CD4-positive, alpha-beta T cell treated with Interleukin-1 beta for 1 hour (primary cell): ENCODE measurements at regions not wholly inside any gene's neighbourhood (a gene's known extent, or its start where the extent isn't known, plus 50 kb on each side); places are given as distances from the start of the nearest gene placed in this dataset.

Experiments
- DNase-seq, 2 donors: peaks; one replicate each; pipeline ENCODE4 v3.0.0-alpha.2; 2020 to 2022

GRCh38 chr1:14513111-14513510 lies 85.4 kb upstream of the KAZN start:
- no peak for DNase-seq

- no peak for DNase-seq
These were observed 83.7 kb upstream of the KAZN start for GRCh38 chr1:14514739-14515138.

DNA sequence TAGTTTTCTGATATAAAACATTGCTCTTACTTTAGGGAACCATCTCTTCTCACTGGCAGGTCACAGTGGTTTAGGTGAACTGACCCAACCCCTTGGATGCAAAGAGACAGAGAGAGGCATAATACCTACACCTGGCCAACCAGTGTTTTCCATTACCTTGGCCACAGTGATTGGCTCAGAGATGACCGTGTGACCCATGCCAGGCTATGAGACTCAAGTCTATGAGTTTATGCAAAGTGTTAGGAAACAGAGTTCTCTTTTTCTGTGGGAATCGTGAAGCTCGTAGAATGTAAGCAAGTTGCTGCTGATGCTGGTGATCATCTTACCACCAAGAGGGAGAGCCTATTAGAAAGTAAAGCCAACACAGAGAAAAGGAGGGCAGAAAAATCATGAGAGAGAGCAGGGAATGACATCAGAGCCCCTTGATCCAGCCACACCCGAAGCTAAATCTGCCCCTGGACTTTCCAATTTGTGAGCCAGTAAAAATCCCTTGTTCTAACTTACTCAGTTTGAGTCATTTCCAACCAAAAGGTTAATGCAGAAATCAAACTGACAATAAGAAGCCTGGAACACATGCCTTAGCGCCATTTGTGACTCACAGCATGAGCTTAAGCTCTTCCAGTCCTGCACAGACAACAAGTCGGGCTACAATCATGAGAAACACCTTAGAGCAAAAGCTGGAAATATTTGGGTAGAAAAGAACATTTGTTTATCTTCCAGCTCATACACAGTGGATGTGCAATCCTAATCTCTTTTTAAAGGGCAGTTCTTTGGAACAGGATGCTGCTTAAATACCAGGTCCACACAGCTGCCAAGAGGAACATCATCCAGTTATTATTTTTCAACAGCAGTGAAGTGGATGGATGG lies 81.3 kb upstream of the KAZN start:
- no peak for DNase-seq

- no peak for DNase-seq
These were observed 80.7 kb upstream of the KAZN start for GRCh38 chr1:14517841-14518180.

GRCh38 chr1:14519976-14520375 lies 78.5 kb upstream of the KAZN start:
- DNase-seq = no peak

DNA sequence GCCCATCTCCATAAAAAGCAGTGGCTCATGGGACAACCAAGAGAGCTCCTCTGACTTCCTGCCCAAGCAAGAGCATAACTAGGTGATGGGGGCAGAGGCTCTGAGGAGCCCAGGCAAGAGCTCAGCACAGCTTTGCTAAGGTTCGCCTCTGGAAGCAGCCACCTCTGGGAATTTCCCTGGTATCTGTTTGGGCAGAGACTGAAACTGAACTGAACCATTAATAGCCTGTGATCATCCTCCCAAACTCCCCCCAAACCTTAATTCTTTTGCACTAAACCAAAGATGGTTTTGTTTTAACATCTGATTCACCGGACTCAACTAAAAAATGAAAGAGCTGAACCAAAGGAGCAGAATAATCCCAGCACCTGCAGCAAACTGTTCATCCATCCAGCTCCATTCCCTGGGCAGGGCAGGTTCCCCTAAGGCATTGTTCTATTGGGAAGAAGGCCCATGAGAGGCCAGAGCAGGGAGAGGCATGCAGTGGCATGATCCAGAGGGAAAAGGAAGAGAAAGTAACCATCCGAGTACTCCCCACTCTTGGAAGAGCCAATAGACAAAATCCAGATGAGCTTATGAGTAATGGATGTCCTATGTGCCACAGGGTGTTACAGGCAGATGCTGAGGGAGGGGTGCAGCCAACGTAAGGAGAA lies 77.8 kb upstream of the KAZN start:
- DNase-seq = no peak

- no peak for DNase-seq
These were observed 76.9 kb upstream of the KAZN start for GRCh38 chr1:14521622-14522021.

GRCh38 chr1:14522077-14522925 lies 76.2 kb upstream of the KAZN start:
- DNase-seq = no peak

- no peak for DNase-seq
These were observed 75.6 kb upstream of the KAZN start for GRCh38 chr1:14522926-14523241.

DNA sequence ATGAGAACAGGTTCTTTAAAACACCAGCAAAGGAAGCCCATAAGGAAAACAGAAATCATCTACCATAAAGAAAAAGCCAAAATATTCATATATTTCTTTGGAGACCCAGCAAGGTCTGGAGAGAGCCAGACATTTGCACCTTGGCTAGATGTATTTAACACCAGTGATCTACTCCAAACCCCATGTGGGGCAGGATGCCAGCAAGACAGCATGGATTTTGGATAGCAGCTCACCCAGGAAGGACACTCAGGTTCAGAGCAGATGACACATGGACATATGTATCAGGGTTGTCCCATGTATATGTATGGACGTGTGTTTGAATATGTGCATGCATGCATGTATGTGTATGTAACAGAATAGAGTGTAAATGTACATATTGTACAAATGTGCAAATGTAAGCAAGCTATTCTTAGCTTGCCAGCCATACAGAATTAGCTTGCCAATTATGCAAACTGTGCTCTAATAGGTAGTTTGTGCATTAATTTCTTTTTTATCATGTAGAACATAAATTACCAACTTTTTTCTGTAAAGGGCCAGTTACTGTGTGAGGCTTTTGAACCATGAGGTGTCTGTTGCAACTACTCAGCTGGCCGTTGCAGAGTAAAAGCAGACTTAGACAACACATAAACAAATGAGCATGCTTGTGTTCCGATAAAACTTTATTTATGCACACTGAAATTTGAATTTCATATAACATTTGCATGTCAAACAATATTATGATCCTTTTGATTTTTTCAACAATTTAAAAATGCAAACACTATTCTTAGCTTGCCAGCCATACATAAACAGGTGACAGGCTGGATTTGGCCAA lies 73.5 kb upstream of the KAZN start:
- DNase-seq = no peak

- no peak for DNase-seq
These were observed 69.0 kb upstream of the KAZN start for GRCh38 chr1:14529475-14529874.

DNA sequence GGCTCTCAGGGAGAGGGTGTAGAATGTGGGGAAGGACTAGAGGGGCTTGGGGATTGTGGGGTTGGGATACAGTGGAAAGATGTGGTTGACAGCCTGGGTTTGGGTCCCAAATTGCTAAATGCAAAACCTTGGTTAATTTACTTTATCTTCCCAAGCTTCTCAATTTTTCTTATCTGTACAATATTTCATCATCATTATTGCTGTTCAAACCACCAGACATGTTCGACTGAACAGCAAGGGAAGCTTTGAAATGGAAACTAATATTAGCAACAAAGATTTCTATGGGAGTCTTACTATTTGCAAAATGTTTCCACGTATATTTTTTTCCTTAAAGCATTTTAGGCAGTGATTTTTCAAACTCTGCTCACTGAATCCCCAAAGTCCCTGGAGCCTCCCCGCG lies 67.0 kb upstream of the KAZN start:
- DNase-seq = no peak

DNA sequence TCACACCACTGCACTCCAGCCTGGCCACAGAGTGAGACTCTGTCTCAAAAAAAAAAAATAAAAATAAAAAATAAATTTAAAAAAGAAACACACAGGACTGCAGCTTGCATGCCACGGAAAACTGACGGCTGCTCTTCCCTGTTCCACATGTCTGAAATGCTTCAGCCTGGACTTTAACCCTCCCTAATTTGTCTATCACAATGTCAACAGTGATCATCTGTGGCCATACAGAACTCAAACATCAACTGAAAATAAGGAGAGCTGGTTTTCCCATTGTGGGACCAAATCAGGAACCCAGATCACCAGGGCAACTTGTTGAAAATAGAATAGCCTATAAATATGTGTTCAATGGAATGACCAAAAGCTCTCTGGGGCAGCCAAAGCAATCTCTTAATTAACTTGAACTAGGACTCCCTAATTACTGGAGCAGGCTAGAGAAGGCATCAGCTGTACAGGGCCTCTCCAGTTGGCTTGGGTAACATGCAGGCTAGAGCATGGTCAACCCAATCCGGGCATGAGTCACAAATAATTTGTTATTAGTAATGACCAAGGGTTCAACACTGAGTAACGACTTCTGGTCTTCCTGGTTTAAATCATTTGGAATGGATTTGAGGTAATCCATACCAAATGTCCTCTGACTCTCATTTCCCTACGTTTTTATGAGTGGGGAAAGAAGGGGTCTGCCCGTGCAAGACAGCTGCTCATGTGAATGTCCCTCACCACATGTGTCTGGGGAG lies 62.7 kb upstream of the KAZN start:
- DNase-seq = no peak

GRCh38 chr1:14538335-14538734 lies 60.1 kb upstream of the KAZN start:
- DNase-seq = no peak

DNA sequence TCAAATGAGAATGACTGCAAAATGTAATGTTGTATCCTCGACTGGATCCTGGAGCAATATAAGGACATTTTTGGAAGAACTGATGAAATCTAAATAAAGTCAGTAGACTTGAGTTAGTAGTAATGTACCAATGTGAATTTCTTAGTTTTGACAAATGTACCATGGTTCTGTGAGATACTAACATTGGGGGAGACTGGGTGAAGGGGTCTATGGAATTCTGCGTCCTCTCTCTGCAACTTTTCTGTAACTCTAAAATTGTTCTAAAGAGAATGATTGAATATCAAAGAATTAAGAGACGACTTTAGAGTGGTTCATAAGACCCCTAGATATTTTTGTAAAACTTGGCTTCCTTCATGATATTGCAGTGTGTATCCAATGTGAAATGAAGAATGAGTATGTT lies 59.2 kb upstream of the KAZN start:
- no peak for DNase-seq

- DNase-seq = no peak
These were observed 58.4 kb upstream of the KAZN start for GRCh38 chr1:14539953-14540563.

DNA sequence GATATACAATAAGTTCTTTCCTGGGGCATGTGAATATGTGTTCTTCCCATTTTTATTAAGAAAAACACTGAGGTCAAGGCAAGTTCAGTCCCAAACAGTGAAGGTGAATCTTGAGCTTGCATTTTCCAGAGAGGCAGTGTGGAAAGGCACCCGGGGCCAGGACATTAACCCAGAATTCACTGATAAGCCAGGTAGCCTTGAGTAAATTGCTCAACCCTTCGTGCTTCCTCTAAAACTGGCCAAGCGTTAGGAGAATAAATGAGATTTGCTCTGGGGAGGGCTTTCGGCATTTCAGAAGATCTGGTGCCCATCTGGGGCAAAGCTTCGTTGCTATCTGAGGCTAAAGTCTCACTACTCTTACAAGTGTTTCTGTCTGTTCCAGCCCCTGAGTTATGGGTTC lies 57.1 kb upstream of the KAZN start:
- DNase-seq = no peak

DNA sequence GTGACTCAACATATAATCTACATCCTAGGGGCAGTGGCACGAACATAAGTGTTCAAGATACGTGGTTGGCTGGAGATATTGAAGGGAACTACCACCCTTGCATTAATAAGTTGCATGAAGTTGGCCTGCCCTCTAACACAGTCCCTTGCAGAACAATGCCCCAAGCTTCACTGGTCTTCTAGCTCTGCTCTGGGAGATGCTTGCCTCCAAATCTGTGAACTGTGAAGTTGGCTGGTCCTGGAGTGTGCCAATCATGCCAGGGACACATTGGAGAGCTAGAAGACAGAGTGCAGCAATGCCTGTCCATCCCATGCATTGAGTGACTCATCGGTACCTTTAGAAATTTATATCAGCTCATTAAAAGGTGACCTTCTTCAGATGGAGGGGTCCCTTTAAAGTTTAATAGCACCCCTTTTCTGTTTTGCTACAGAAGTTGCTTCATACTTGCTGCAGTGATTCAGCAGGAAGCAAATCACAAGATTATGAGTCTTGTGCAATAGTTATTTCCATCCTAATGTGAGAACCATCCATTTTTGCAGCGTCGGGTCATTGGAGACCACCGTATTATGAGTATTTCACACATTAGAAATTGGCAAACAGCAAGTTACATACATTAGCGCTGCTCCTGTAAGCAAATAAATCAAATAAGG lies 55.2 kb upstream of the KAZN start:
- no peak for DNase-seq

DNA sequence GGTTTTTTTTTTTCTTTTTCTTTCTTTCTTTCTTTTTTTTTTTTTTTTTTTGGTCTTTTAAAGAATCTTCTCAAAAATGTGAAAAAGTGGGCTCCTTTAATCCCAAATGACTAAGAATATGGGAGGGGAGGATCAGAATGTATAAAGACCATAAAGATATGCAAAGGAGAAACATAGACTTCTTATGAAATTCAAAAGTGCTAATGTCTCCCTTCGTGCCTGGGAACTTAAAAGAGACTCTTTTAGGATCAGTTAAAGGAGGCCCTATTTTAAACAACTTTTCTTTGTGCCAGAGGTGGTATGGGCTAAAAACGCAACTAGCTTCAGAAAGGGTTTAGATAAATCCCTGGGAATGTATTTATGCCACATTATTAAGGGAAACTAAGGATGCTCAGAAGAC lies 54.2 kb upstream of the KAZN start:
- DNase-seq = no peak

DNA sequence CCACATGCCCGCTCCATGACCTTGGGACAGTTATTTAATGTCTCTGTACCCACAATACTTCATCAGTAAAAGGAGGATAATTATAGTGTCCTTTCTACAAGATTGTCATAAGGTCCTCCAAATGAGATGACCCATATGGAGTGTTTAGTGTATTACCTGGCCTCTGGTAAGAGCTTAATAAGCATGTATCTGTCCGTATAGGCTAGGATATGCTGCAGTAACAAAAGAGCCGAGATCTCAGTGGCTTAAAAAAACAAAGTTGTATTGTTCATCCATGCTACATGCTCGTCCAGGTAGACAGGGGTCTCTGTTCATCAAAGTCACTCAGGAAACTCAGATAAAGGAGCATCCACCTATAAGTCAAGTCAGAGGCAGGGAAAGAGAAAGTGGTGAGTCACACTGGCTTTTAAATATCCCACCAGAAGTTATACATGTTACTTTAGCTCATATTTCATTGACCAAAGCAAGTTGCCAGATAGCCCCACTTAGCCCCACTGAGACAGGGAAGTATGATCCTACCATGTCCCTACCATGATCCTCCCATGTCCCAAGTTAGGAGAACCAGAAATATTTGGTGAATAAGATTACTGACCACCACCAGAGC lies 53.0 kb upstream of the KAZN start:
- no peak for DNase-seq

DNA sequence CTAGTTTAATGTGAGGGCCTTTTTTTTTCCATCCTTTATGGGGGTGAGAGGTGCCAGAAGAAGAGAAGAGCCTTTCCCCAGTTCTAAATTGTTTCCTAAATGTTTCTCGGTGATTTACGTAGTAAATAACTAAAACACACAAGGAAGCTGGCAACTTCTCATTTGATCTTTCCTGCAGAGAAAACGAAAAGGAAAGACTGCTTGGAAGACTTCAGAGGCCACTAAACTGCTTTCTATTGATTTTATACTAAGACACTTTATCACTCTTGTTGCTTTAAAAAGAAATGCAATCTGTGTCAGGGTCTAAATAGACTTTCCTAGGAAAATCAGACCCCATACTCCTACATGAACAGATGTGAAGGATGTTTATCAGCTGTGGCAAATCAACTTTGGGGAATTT lies 52.1 kb upstream of the KAZN start:
- no peak for DNase-seq
